OCI-M2 (cell line): ENCODE measurements at regions not wholly inside any gene's neighbourhood (a gene's known extent, or its start where the extent isn't known, plus 50 kb on each side); places are given as distances from the start of the nearest gene placed in this dataset.
"Not testable (repeated sequence)": the region's sequence is repeated elsewhere in the genome, so short reads cannot be mapped to it uniquely, and the experiment has no call there.

Source experiments
- DNase-seq: peaks from one replicate; lab custom pipeline; 2025; ENCODE audit not compliant: unreplicated experiment; lab: John Stamatoyannopoulos, UW

DNA sequence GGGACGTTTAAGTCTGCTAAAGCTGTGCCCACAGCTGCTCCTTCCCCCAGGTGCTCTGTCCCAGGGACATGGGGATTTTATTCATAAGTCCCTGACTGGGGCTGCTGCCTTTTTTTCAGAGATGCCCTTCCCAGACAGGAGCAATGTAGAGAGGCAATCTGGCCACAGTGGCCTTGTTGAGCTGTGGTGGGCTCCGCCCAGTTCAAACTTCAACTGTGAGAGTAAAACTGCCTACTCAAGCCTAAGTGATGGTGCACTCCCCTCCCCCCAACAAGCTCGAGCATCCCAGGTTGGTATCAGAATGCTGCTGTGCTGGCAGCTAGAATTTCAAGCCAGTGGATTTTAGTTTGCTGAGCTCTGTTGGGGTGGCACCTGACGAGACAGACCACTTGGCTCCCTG is 1371.4 kb downstream of the ADGRL3 start:
- no peak for DNase-seq

DNA sequence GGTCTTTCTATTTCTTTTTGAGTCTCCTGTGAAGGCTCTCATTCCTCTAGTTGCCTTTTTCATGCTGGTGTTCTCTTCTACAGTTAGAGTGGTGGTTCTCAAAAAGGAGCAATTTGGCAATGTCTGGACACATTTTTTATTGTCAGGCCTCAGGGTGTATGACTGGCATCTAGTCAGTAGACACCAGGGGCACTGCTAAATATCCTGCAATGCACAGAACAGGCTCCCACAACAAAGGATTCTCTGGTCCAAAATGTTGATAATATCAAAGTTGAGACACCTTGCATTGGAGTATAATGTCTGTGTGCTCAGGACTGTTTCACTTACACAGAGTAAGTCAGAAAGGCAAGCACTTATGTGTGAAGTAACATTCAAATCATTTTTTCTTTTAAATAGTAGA is 1360.7 kb downstream of the ADGRL3 start:
- DNase-seq = no peak

DNA sequence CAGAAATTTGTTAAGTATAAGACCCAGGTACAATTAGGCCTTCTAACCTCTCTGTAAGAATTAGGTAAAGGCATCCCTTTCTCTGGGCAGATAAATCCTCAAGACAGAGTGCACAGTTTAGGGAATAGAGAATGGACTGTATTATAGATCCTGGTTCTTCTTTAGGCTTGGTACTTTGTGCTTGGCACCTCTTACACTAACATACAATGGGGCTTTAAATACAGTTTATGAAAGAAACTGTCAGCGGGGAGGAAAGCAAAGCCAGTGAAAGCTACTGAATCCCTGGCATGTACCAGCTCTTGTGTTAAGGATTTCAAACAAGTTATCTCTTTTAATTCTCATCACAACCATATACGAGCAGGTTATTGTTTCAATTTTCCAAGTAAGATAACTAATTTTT is 1350.0 kb downstream of the ADGRL3 start:
- no peak for DNase-seq

DNA sequence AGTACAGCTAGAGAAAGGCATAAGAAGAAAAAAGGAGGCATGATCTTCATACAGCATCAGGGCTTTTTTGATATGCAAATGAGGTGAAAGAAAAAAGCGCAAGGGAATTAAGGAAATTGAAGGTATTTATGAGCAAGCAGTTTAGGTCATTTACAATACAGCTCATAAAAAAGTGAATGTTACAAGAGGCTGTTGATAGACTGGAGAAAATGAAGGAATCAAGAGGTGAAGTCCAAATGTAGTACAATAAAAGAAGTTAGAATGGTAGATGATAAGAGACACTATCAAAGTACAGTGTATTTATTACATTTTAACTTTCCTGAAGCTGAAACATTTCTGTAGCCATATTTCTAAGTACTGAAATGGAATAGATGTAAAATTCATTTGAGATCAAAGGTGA is 1349.5 kb downstream of the ADGRL3 start:
- no peak for DNase-seq

DNA sequence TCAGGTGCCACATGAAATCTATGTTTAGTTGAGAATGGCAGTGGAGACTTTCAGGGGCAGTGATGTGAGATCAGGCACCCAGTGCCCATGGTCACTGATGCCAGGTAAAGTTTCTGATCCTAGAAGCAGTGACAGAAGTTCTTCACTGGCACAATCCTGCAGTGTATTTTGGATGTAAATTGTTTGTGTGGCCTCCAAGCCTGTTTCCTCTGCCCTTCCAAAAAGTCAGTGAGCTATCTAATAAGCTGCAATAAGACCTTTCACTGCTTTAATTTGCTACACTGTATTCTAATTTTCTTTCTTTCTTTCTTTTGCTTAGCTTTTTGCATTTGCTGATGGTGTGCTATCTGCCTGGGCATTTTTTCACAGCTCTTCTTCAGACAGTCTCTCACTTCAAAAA is 1348.6 kb downstream of the ADGRL3 start:
- DNase-seq = no peak

DNA sequence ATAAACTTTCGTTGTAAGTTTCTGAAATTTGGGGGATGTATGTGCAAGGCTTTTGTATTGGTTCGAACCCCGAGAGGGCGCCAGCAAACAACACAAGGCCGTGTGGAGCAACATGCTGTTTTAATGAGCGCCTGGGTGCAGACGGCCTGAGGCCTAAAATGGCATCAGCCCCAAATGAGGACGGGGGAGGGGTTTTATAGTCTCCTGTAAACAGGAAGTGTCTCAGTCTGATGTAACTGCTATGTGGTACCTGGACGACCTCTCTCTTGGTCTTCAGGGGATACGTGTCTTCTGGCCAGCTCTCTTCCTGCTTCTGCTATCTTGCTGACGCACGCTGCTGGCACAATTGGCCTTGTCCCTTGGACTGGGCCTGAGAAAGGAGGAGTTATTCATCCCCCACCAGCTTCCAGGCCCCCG is 1348.0 kb downstream of the ADGRL3 start:
- no peak for DNase-seq

DNA sequence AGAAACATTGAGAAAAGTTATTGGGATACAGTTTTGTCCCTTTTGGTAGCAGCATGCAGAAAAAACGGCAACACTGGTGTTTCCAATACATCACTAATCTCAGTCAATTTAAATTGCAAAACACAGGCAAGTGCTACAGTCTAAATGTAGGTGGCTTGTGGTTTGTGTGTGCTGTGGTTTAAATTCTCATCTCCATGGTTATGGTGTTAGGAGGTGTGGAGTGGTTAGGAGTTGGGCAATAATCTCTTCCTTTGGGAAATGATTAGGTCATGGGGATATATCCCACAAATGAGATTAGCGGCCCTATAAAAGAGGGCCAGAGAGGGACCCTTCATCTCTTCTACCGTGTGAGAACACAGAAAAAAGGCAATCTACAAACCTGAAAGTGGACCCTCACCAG is 1344.3 kb downstream of the ADGRL3 start:
- DNase-seq = no peak

DNA sequence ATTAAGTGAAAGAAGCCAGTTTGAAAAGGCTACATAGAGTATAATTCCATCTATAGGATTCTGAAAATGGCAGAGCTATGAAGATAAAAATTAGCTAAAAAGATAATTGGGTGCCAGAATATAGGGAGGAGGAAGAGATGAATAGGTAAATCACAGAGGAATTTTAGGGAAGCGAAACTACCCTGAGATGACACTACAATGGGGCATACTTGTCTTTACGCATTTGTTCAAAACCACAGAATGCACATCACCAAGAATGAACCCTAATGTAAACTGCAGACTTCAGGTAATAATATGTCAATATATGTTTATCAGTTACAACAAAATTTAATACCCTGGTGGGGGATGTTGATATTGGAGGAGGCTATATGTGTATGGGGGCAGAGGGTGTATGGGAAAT is 1342.9 kb downstream of the ADGRL3 start:
- no peak for DNase-seq

DNA sequence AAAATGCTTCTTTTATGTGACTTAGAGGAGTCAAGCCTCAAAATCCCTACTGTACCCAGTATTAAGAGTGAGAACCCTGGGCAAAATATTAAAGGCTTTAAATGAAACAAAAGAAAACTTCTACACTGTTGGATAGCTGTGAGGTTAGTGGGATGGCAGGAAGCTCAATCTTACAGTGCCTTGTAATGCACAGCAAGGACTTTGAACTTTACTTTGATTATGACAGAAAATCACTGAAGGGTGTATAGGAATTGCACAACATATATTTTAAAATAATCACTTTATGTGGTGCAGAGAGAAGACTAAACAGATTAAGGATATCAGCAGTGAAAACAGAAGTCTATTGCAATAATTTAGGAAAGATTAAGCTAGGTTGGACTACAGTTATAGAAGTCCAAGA is 1333.4 kb downstream of the ADGRL3 start:
- no peak for DNase-seq

DNA sequence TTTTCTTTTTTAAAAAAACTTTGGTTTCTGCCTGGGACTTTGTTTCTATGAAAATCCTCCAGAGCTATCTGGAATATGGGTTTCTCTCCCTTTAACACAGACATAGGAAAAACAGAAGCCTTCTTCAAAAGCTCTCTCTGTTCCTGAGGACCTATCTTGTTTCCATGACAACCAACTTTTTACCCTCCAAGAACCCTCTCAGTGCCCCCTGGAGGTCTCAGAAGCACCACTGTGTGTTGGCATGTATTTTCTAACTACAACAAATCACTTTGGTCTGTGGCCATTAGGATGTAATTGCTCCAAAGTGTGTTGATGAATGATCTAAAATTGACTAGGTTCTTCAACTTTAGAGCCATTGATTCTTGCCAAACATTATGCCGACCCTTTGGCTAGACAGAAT is 1331.6 kb downstream of the ADGRL3 start:
- no peak for DNase-seq

DNA sequence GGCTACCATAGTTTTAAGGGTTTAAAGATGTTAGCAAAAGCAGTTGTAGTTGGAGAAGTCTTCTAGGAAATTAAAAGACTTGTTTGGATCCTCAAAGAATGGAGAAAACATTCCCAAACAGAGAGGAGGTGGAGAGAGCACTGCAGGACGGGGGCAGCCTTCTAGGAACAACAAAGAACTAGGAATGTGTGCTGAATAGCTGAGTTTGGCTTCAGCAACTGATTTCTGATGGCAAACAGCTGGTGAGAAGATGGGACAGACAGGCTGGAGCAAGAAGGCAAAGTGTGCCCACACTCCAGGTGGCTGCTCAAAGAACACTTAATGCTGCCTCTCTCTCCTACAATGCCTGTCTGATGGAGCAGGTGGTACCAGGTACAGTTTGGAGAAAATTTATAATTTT is 1331.1 kb downstream of the ADGRL3 start:
- DNase-seq = no peak

DNA sequence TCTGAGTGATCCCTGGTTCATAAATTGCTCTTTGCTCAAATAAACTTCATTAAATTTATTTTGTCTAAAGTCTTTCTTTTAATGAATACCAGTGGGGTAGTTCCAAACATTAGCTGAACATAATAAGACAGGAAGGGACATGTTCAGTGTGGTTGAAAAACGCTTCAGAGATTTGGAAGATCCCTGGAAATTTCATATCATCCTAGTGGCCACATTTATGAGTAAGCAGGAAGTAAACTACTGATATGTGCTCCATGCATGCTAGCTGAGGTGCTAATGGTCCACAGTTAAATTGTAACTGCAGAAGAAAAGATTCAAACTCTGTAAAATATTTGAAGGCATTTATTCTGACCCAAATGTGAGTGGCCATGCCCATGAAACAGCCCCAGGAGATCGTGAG is 1328.7 kb downstream of the ADGRL3 start:
- DNase-seq = no peak

DNA sequence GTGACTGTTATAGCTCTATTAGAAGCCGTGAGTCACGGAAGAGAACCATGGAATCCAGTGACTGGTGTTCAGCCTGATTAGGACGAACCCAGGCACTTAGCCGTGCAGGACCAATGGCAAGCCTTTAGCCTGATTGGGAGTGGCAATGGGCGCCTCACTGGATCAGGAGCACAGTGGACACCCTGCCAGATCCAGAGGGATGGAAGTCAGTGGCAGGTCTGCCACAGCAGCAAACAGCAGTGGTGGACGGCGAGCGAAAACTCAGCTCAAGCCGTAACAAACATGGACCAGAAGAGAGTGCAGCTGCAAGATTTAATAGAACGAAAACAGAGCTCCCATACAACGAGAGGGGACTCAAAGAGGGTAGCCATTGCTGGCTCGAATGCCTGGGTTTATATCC is 1326.5 kb downstream of the ADGRL3 start:
- no peak for DNase-seq

DNA sequence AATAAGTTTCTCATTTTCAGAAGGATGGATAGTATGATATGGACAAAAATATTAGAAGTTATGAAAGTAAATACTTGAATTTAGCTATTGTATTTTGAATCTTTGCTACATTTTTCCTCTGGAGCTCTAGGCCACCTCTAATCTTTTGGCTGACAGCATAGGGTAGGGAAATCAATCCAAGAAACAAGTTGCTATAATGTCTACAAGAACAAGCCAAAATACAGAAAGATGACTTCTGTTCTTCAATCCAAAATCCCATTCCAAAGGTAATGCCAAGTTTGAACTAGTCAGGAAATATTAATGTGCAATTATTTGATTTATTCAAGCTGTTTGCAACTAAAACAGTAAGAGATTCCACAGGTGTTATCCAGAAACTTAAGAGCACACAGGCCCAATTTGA is 1323.1 kb downstream of the ADGRL3 start:
- no peak for DNase-seq

DNA sequence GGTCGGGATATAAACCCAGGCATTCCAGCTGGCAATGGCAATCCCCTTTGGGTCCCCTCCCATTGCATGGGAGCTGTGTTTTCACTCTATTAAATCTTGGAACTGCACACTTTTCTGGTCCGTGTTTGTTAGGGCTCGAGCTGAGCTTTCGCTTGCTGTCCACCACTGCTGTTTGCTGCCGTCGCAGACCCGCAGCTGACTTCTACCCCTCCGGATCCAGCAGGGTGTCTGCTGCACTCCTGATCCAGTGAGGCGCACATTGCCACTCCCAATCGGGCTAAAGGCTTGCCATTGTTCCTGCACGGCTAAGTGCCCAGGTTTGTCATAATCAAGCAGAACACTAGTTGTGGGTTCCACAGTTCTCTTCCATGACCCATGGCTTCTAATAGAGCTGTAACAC is 1322.1 kb downstream of the ADGRL3 start:
- DNase-seq = no peak

DNA sequence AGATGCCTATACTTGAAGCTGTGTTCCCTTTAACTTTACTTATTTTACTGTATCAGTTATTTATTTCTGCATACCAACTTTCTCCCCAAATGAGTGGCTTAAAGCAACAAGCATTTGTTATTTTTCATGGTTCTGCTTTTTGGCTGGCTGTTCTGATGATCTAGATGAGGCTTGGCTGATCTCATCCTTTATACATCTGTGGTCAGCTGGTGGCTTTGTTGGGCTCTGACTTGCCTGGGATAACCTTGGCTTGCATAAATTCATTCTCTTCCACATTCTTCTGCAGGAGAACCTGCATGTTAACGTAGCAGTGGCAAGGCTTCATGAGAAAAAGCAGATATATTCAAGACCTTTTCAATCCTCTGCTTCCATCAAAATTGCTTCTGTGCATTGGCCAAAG is 1317.6 kb downstream of the ADGRL3 start:
- DNase-seq = no peak

DNA sequence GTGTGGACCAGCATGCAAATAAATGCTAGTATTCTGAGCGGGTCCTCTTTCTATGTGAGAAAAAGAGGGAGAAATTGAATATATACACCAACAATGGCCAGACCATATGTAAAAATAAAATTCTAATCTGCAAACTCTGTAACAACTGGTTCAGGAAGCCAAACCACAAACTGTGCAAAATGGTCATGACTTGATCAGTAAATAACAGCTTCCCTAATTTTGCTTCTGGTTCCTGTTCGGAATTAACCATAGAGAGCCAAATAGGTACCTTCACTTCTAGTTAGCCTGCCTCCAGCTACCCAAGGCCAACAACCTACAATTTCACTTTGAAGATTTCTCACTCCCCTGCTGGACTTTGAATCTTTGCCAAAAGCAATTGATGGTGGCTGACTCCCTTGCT is 1313.2 kb downstream of the ADGRL3 start:
- DNase-seq = no peak

DNA sequence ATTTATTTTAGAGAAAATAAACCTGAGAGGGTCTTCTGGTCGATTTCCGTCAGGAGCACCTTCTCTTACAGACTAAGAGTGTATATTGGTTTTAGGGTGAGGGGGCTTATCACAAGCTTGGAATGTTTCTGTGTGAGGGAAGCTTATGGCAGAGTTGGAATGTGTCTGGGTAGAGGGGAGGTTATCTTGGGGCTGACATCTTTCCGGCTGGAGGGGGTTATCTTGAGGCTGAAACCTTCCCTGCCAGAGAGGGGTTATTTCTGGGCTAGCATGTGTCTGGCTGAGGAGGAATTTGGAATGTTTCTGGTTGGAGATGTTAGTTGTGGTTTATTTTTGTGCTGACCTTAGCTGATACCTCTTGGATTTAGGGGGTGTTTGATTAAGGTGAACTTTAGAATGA is 1312.1 kb downstream of the ADGRL3 start:
- no peak for DNase-seq

DNA sequence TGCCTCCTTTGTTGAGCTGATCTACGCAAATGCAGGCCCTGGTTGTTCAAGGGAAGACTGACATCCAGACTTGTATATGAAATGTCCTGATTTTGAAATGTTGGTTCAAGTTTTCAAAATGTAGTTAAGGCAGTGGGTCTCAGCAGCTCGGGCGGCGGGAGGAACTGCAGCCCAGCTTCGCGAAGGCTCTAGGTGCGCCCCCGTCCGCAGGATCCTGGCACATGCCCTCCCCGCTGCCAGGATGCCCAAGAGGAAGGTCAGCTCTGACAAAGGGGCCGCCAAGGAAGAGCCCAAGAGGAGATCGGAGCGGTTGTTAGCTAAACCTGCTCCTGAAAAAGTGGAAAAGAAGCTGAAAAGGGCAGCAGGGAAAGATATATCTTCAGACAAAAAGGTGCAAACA is 1310.1 kb downstream of the ADGRL3 start:
- no peak for DNase-seq

DNA sequence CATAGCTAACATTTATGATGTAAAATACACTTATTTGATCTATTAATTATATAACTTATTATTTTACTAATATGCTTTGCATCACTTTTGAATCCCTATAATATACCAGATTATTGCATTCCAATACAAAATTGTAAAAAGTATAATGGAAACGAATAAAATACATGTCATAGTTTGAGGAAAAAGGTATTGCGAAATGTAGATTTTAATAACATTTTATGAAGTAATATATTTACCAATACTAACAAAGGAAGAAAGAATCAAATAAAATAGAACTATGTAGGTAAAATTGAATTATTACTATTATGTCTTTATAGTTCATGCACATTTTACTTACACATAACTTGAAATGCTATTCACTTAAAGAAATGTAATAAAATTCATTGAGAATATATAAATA is 1300.2 kb downstream of the ADGRL3 start:
- no peak for DNase-seq

DNA sequence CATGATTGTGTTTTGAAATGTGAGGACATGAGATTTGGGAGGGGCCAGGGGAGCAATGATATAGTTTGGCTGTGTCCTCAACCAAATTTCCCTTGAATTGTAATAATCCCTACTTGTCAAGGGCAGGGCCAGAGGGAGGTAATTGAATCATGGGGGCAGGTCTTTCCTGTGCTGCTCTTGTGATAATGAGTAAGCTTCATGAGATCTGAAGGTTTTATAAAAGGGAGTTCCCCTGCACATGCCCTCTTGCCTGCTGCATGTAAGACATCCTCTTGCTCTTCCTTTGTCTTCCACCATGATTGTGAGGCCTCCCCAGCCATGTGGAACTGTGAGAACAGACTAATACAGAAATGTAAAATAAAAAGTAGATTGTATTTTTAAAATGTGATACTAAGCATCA is 1294.9 kb downstream of the ADGRL3 start:
- DNase-seq = no peak

DNA sequence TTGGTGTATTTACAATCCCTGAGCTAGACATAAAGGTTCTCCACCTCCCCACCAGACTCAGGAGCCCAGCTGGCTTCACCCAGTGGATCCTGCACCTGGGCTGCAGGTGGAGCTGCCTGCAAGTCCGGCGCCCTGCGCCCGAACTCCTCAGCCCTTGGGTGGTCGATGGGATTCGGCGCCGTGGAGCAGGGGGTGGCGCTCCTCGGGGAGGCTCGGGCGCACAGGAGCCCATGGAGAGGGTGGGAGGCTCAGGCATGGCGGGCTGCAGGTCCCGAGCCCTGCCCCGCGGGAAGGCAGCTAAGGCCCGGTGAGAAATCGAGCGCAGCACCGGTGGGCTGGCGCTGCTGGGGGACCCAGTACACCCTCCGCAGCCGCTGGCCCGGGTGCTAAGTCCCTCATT is 1291.6 kb downstream of the ADGRL3 start:
- DNase-seq = not testable (repeated sequence)

DNA sequence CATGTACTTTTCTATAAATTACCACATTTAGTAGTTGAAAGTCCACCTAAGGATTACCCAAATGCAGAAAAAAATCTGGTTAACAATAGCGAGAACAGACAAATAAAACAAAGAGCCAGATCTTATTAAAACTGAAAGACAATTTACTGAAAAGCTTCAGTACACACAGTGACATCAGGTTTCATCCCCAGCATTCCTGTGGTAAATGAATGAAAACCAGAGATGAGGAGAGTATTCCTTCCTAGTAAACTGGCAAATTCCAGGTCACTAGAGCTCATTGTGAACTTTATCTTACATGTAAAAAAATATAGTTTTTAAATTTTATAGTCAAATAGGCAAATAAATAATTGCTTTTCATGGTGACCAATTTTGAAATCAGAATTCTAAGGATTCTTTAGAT is 1290.5 kb downstream of the ADGRL3 start:
- no peak for DNase-seq

DNA sequence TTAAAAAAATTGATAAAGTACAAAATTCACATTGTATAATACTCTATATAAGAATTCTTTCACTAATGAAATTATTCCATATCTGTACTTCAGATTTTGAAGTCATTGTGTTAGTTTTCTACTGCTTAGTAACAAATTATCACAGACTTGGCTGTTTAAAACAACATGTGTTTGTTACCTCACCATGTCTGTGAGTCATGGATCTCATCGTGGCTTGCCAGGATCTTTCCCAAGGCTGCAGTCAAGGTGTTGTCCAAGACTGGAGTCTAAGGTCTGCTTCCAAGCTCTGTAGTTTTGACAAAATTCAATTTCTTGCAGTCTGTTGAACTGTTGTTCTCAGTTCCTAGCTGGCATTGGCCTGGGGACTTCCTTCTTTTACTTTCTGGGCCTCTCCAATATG is 1286.9 kb downstream of the ADGRL3 start:
- no peak for DNase-seq
